ENCODE measurements at regions not wholly inside any gene's neighbourhood (a gene's known extent, or its start where the extent isn't known, plus 50 kb on each side); places are given as distances from the start of the nearest gene placed in this dataset.

DNA sequence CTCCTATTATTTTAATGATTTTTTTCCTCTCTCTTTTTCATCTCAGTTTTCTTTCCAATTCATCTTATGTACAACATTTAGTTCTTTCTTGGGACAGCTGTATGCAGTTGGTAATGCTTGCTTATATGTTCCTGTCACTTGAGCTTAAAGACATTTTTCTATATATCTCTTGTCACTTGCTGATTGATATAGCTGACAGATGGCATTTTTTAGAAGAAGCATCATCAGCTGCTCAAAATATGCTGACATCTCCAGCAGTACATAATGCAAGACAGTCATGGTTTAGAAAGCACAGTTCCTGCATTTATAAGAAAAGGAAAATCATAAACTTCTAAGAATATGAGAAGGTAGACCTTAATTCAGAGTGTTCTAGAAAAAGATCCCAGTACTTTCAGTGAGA lies 56.5 kb downstream of the DCAF8L1 start:
- DNase-seq (ENCODE audit: low read depth in 1 of 2, low spot score in 1 of 2) (no peak), FAIRE-seq (no peak), ATAC-seq (no peak)
- H3K9me3 ChIP-seq: no peaks in the 10 kb centered on the region
- no peak for TF ChIP-seq MAX (IDR thresholded peaks at IDR 0.05)
- TF ChIP-seq NPAS2 (CRISPR knock-in tag; IDR thresholded peaks at IDR 0.05; ENCODE audit: borderline replicate concordance): no peak
- TF ChIP-seq KDM5A (IDR thresholded peaks at IDR 0.05): no peak
- TF ChIP-seq JUNB (IDR thresholded peaks at IDR 0.05): no peak
- TF ChIP-seq SMC3 (IDR thresholded peaks at IDR 0.05): no peak
- no peak for TF ChIP-seq EHMT2 (IDR thresholded peaks at IDR 0.05; ENCODE audit: low read depth)
- no peak for TF ChIP-seq ZNF302 (CRISPR knock-in tag; IDR thresholded peaks at IDR 0.05)
- TF ChIP-seq RFX5 (IDR thresholded peaks at IDR 0.05): no peak
- TF ChIP-seq HEYL (CRISPR knock-in tag; IDR thresholded peaks at IDR 0.05): no peak
- TF ChIP-seq RARB (CRISPR knock-in tag; IDR thresholded peaks at IDR 0.05): no peak
- no peak for TF ChIP-seq TFCP2L1 (CRISPR knock-in tag; IDR thresholded peaks at IDR 0.05)
- no peak for TF ChIP-seq JUN (IDR thresholded peaks at IDR 0.05)
- TF ChIP-seq, protein P1, sequence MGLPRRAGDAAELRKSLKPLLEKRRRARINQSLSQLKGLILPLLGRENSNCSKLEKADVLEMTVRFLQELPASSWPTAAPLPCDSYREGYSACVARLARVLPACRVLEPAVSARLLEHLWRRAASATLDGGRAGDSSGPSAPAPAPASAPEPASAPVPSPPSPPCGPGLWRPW (IDR thresholded peaks at IDR 0.05): no peak
- TF ChIP-seq, protein P2, sequence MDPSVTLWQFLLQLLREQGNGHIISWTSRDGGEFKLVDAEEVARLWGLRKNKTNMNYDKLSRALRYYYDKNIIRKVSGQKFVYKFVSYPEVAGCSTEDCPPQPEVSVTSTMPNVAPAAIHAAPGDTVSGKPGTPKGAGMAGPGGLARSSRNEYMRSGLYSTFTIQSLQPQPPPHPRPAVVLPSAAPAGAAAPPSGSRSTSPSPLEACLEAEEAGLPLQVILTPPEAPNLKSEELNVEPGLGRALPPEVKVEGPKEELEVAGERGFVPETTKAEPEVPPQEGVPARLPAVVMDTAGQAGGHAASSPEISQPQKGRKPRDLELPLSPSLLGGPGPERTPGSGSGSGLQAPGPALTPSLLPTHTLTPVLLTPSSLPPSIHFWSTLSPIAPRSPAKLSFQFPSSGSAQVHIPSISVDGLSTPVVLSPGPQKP (IDR thresholded peaks at IDR 0.05; ENCODE audit: low read depth, low read length): no peak
- TF ChIP-seq SREBF2 (IDR thresholded peaks at IDR 0.05): no peak
- TF ChIP-seq PBX3 (IDR thresholded peaks at IDR 0.05): no peak
- CTCF ChIA-PET: no interaction called here
- H3K4me2 ChIP-seq: no peak overlapping the region
- no peak overlapping the region for H3K27ac ChIP-seq
- no peaks in the 10 kb centered on the region for H3K4me1 ChIP-seq
- no peak overlapping the region for H3K4me3 ChIP-seq
- POLR2A ChIA-PET: no interaction called here

DNA sequence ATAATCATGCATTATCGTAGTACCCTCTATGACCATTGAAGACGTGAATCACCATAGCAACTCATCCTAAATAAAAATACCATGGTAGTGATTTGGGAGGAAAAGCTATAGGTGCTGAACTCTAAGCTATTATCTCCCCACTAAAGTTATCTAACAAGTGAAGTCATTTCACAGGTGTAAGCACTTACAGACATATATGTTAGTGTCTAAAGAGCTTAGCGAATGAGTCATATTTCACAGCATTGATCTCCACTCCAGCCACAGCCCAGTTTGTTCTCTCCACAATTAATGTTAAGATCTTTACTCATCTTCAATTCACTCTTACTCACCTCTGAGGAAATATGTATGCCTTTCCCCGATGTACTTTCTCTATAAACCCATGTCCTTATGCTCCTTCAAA lies 57.0 kb downstream of the DCAF8L1 start:
- TF ChIP-seq MAFK (IDR thresholded peaks at IDR 0.05; ENCODE audit: partially characterized antibody) (no peak), ZNF302 (CRISPR knock-in tag; IDR thresholded peaks at IDR 0.05) (no peak), GATA3 (IDR thresholded peaks at IDR 0.05; ENCODE audit: borderline replicate concordance) (no peak), HOXA7 (CRISPR knock-in tag; IDR thresholded peaks at IDR 0.05) (no peak), KDM5A (IDR thresholded peaks at IDR 0.05) (no peak), NPAS2 (CRISPR knock-in tag; IDR thresholded peaks at IDR 0.05; ENCODE audit: borderline replicate concordance) (no peak), BHLHE40 (IDR thresholded peaks at IDR 0.05; ENCODE audit: low read depth, low read length) (no peak), HEYL (CRISPR knock-in tag; IDR thresholded peaks at IDR 0.05) (no peak), CBX2 (IDR thresholded peaks at IDR 0.05; ENCODE audit: borderline replicate concordance, low read depth) (no peak), POLR2AphosphoS2 (conservative IDR thresholded peaks at IDR 0.05; ENCODE audit: low read length) (no peak), SMC3 (IDR thresholded peaks at IDR 0.05) (no peak), FOSL2 (IDR thresholded peaks at IDR 0.05) (no peak), FOSL2 (CRISPR knock-in tag; IDR thresholded peaks at IDR 0.05) (no peak), MYC (IDR thresholded peaks at IDR 0.05; ENCODE audit: borderline replicate concordance, low read length) (no peak)
- TF ChIP-seq, protein P3, sequence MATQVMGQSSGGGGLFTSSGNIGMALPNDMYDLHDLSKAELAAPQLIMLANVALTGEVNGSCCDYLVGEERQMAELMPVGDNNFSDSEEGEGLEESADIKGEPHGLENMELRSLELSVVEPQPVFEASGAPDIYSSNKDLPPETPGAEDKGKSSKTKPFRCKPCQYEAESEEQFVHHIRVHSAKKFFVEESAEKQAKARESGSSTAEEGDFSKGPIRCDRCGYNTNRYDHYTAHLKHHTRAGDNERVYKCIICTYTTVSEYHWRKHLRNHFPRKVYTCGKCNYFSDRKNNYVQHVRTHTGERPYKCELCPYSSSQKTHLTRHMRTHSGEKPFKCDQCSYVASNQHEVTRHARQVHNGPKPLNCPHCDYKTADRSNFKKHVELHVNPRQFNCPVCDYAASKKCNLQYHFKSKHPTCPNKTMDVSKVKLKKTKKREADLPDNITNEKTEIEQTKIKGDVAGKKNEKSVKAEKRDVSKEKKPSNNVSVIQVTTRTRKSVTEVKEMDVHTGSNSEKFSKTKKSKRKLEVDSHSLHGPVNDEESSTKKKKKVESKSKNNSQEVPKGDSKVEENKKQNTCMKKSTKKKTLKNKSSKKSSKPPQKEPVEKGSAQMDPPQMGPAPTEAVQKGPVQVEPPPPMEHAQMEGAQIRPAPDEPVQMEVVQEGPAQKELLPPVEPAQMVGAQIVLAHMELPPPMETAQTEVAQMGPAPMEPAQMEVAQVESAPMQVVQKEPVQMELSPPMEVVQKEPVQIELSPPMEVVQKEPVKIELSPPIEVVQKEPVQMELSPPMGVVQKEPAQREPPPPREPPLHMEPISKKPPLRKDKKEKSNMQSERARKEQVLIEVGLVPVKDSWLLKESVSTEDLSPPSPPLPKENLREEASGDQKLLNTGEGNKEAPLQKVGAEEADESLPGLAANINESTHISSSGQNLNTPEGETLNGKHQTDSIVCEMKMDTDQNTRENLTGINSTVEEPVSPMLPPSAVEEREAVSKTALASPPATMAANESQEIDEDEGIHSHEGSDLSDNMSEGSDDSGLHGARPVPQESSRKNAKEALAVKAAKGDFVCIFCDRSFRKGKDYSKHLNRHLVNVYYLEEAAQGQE (IDR thresholded peaks at IDR 0.05): no peak
- TF ChIP-seq, protein P4, sequence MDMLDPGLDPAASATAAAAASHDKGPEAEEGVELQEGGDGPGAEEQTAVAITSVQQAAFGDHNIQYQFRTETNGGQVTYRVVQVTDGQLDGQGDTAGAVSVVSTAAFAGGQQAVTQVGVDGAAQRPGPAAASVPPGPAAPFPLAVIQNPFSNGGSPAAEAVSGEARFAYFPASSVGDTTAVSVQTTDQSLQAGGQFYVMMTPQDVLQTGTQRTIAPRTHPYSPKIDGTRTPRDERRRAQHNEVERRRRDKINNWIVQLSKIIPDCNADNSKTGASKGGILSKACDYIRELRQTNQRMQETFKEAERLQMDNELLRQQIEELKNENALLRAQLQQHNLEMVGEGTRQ (IDR thresholded peaks at IDR 0.05): no peak
- DNase-seq (ENCODE audit: low read depth in 1 of 2, low spot score in 1 of 2): no peak
- ATAC-seq: no peak
- H3K4me2 ChIP-seq: no peak overlapping the region
- ChIA-PET CTCF (no interaction called here), POLR2A (no interaction called here)
- H3K27ac ChIP-seq: no peak overlapping the region
- 38% methylated on average over 4 of the region's 4 CpGs for WGBS (ENCODE audit: missing lambda C conversion rate)
- no peak overlapping the region for H3K4me3 ChIP-seq
- no peaks in the 10 kb centered on the region for H3K4me1 ChIP-seq
- no peaks in the 10 kb centered on the region for H3K9me3 ChIP-seq
- FAIRE-seq: no peak

Data from A549 (cell line).